WI38 (cell line): ENCODE measurements at regions not wholly inside any gene's neighbourhood (a gene's known extent, or its start where the extent isn't known, plus 50 kb on each side); places are given as distances from the start of the nearest gene placed in this dataset.

Source experiments
- H3K4me3 ChIP-seq: 2 replicates; pipeline ENCODE4 v1.5.1; 2011; ENCODE audit warnings: low read depth, mild to moderate bottlenecking, control low read depth, low read length
- TF ChIP-seq, protein P1 (sequence below): IDR thresholded peaks from 2 replicates; pipeline ENCODE4 v1.5.1; 2012; ENCODE audit warnings: low read depth, mild to moderate bottlenecking, control low read depth, low read length

DNA sequence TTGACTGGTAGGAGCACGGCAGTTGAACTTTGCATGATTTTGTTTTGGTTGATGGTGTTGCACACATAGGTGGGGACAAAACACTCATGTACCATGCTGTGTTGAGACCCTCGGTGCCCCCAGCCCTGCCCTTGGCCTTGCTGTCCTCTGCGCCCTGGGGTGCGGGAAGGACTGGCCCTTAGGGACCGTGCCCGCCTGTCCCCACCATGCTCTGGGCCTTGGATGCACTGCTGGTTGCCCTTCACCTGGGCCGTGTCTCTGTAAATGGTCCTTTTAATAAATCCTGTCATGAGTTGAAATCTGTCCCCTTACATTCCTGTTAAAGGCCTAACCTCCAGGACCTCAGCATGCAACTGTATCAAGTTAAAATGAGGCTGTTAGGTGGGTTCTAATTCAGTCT lies 102.3 kb upstream of the ANO1 start:
- TF ChIP-seq, protein P1, sequence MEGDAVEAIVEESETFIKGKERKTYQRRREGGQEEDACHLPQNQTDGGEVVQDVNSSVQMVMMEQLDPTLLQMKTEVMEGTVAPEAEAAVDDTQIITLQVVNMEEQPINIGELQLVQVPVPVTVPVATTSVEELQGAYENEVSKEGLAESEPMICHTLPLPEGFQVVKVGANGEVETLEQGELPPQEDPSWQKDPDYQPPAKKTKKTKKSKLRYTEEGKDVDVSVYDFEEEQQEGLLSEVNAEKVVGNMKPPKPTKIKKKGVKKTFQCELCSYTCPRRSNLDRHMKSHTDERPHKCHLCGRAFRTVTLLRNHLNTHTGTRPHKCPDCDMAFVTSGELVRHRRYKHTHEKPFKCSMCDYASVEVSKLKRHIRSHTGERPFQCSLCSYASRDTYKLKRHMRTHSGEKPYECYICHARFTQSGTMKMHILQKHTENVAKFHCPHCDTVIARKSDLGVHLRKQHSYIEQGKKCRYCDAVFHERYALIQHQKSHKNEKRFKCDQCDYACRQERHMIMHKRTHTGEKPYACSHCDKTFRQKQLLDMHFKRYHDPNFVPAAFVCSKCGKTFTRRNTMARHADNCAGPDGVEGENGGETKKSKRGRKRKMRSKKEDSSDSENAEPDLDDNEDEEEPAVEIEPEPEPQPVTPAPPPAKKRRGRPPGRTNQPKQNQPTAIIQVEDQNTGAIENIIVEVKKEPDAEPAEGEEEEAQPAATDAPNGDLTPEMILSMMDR = no peak
- no peak overlapping the region for H3K4me3 ChIP-seq

DNA sequence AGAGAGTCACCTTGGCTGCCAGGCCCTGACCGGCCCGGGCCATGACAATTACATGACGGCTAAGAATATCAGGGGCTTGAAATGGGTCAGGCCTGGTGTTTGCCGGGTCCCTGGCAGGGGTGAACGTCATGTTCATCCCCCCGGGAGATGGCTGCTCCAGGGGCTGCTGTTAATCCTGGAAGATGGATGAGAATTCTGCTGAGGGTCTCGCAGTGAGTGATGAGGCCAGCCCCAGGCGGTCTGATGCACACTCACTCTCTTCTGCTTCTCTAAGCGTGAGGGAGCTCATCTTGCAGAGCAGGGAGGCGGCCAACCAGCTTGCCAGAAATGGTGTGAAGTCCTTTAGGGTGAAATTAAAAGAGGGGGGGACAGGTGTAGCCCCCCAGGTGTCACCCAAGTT lies 101.3 kb upstream of the ANO1 start:
- H3K4me3 ChIP-seq = no peak overlapping the region
- TF ChIP-seq, protein P1 = no peak

DNA sequence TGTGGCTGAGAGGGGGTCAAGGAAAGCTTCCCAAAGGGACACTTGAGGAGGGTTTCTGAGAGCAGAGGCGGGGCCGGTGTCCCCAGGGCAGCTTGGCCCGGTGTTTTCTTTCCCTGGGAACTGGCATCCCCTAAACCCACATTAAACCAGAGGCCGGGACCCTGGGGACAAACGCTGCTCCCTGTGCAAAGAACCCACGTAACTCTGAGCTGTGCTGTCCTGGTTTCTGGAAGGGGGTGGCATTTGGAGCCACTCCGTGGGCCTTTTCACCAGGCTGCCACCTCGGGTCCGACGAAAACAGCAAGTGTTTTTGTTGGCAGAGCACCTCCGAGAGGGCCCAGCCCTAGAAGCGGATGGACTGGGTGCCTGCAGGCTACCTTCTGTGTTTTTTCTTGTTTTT lies 100.2 kb upstream of the ANO1 start:
- TF ChIP-seq, protein P1 = no peak

DNA sequence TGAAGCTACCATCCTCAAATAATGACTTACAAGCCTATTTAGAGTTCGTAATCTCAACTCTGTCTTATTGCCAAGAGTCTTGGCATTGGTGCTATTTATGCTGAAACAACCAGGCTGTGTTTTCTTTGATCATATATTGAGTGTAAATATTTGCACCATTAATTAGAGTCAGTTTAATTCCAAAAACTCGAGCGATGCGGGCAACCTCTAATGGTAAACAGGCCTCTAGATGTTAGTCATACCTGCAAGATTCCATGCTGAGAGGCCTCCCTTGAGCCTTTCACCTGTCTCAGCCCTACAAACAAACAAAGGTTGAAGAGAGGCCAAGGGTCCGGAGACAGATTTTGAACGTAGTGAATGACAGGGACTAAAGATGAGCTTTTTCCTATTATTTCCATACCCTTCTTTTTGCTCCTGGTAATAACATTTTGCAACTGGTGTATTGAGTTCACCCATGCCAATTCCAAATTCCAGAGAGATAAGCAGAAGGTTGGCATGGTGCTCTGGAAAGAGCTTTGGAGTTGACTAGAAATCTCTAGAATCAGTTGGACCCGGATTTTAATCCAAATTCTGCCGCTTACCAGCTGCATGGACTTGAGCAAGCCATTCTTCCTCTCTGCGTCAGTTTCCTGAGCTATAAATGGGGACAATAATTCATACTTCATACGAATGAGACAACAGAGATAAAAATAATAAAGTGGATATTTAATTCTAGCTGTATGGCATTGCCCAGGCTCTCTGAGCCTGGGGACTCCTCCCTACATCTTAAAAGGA lies 99.1 kb upstream of the ANO1 start:
- H3K4me3 ChIP-seq = no peak overlapping the region
- TF ChIP-seq, protein P1 = no peak

More for the DNA sequence above, 100.2 kb upstream of the ANO1 start:
- no peak overlapping the region for H3K4me3 ChIP-seq

DNA sequence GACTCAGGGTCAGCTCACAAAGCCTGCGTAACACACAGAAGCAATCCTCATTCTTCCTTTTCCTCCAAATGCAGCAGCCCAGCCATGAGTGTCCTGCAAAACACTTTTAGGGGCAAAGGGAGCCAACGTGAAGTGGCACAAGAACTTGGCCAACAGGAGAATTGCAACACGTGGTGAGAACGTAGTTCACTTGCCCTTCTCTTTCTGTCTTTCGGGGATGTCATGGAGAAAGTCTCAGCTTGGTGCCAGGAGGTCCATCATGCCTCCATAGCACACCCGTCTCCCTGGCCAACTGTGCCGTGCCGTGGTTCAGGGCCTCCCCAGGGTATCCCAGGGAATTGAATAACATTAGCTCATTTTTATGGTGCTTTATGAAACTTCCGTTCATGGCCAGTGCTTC lies 98.5 kb upstream of the ANO1 start:
- TF ChIP-seq, protein P1 = no peak

DNA sequence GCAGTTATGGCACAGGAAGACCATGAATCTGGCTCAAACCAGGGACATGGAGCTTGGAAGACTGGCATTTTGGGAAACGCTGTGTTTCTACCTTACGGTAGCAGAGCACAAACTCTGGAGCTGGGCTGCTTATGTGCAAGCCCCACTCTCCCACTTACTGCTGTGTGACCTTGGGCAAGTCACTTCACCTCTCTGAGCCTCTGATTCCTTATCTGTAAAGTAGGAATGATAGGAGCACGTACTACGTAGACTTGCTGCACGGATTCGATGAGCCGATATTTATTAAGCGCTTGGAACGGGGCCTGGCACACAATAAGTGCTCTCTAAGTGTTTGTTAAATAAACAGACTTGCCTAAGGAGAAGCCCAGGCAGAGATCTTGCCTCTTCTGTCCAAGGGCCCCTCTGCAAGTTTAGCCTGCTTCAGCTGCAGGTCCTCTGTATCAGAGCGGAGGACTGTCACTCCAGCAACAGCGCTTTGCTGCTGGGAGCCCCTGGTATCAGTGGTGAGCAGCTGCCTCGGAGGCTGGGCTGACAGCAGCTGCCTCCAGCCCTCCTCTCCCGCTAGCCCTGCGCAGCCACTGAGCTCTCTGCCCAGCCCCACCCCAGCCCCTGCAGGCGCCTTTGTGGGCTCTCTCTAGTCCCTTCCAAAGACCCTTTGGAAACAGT lies 96.9 kb upstream of the ANO1 start:
- TF ChIP-seq, protein P1 = no peak
- H3K4me3 ChIP-seq = no peak overlapping the region

More for the DNA sequence above, 98.5 kb upstream of the ANO1 start:
- H3K4me3 ChIP-seq = no peak overlapping the region
